ENCODE measurements at regions not wholly inside any gene's neighbourhood (a gene's known extent, or its start where the extent isn't known, plus 50 kb on each side); places are given as distances from the start of the nearest gene placed in this dataset.

DNA sequence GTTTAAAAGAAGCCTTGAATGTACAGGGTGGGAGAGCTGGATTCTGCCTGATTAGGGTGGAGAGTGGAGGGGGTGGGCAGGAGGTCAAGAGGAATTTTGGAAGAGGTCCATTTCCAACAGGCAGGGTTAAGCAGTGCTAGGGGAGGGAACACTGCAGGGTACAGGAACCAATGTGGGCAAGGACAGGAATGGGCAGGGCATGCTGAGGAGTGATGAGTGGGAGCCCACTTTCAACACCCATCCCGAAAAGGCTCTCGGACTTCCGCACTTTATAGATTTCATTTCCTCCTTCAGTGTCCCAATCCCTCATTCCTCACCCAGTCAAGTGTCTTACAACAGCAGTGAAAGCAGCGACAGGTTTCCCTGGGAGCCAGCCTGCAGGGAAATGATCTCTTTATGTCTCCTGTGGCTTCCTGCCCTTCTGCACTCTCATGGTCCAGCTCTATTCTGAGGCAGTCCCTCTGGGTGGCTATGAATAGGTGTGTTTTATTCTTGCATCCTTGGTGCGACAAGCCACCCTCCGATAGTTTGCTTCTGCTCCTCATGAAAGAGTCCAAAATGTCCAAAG is 50.5 kb upstream of the ZNF507 start:
- Histone ChIP-seq H3K9ac (ENCODE audit: low read length) (no peak overlapping the region), H3K36me3 (ENCODE audit: insufficient read depth, low read length) (no peaks in the 10 kb centered on the region), H3K4me3 (ENCODE audit: insufficient read depth, low read depth, low read length) (no peak overlapping the region), H2AFZ (ENCODE audit: low read depth, low read length) (no peak overlapping the region), H3K27me3 (ENCODE audit: insufficient read depth, low read length) (no peaks in the 10 kb centered on the region), H3K79me2 (ENCODE audit: insufficient read depth, low read length) (no peaks in the 10 kb centered on the region), H3K4me1 (ENCODE audit: insufficient read depth, low read length) (no peaks in the 10 kb centered on the region), H4K20me1 (ENCODE audit: insufficient read depth, low read length) (no peaks in the 10 kb centered on the region), H3K27ac (ENCODE audit: low read depth, low read length) (no peak overlapping the region), H3K4me2 (ENCODE audit: low read length) (no peak overlapping the region), H3K9me3 (ENCODE audit: insufficient read depth, low read depth, low read length) (no peaks in the 10 kb centered on the region)
- Mint-ChIP-seq H3K27ac (ENCODE audit: unreplicated experiment) (no peak overlapping the region), H3K9me3 (ENCODE audit: unreplicated experiment) (peaks cover 2% of the 10 kb centered on the region), H3K27me3 (ENCODE audit: low read depth, unreplicated experiment) (peaks cover 2% of the 10 kb centered on the region), H3K4me1 (ENCODE audit: low read depth, unreplicated experiment) (no peaks in the 10 kb centered on the region), H3K36me3 (ENCODE audit: low read depth, unreplicated experiment) (no peaks in the 10 kb centered on the region), H3K4me3 (ENCODE audit: unreplicated experiment) (no peak overlapping the region)
- TF ChIP-seq EZH2 (IDR thresholded peaks at IDR 0.05; ENCODE audit: insufficient read depth, low read length) = no peak
- TF ChIP-seq, protein P1, sequence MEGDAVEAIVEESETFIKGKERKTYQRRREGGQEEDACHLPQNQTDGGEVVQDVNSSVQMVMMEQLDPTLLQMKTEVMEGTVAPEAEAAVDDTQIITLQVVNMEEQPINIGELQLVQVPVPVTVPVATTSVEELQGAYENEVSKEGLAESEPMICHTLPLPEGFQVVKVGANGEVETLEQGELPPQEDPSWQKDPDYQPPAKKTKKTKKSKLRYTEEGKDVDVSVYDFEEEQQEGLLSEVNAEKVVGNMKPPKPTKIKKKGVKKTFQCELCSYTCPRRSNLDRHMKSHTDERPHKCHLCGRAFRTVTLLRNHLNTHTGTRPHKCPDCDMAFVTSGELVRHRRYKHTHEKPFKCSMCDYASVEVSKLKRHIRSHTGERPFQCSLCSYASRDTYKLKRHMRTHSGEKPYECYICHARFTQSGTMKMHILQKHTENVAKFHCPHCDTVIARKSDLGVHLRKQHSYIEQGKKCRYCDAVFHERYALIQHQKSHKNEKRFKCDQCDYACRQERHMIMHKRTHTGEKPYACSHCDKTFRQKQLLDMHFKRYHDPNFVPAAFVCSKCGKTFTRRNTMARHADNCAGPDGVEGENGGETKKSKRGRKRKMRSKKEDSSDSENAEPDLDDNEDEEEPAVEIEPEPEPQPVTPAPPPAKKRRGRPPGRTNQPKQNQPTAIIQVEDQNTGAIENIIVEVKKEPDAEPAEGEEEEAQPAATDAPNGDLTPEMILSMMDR (IDR thresholded peaks at IDR 0.05; ENCODE audit: insufficient read depth, low read depth, low read length) = no peak
- DNase-seq (ENCODE audit: low read depth) (no peak), FAIRE-seq (no peak)

All from astrocyte (in vitro differentiated cells and primary cell).